ENCODE measurements at regions not wholly inside any gene's neighbourhood (a gene's known extent, or its start where the extent isn't known, plus 50 kb on each side); places are given as distances from the start of the nearest gene placed in this dataset.

DNA sequence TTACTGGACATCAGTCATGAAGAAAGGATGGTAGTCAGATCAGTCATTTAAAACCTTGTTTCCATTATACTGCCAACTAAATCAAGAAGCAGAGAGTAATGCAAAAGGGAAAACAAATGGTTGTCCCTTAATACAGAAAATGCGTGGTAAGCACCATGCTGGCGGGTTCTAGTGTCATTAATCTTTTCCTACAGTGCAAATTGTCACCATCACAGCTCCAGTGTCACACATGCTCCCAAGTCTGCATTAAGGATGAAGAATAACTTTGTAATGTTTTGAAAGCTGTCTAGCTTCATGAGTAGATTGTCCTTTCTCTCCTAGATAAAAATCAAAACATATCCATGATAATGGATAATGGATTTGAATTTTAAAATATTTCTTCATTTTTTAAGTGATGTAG is 735.6 kb downstream of the EPHA7 start:
- Histone ChIP-seq H3K56ac (replicated peaks; ENCODE audit: insufficient read length, low read depth, low read length) (no peak overlapping the region), H3K36me3 (ENCODE audit: control insufficient read depth in 2 of 4, insufficient read depth in 4 of 4, low read length in 3 of 4) (no peaks in the 10 kb centered on the region), H3K9ac (replicated peaks in 1 of 4; ENCODE audit: extremely low read depth in 1 of 4, low read depth in 3 of 4, low read length in 3 of 4) (no peak overlapping the region), H2AK5ac (ENCODE audit: low read depth, low read length) (no peak overlapping the region), H2AFZ (ENCODE audit: low read length) (no peak overlapping the region), H3K18ac (ENCODE audit: extremely low read depth, low read length) (no peak overlapping the region), H3K9me3 (ENCODE audit: insufficient read depth in 2 of 2, low read depth in 1 of 2, low read length in 1 of 2) (no peaks in the 10 kb centered on the region), H3K23ac (ENCODE audit: insufficient read length) (no peak overlapping the region), H2BK20ac (ENCODE audit: low read length) (no peak overlapping the region), H4K8ac (ENCODE audit: extremely low read depth, insufficient read depth, low read length) (no peak overlapping the region), H4K20me1 (replicated peaks in 1 of 2; ENCODE audit: control insufficient read depth in 1 of 2, insufficient read depth in 2 of 2, low read length in 2 of 2) (no peaks in the 10 kb centered on the region), H2BK15ac (ENCODE audit: low read length) (no peak overlapping the region), H3K79me2 (ENCODE audit: control insufficient read depth in 1 of 2, insufficient read depth in 2 of 2, low read length in 2 of 2) (no peaks in the 10 kb centered on the region), H3K4me1 (replicated peaks in 1 of 4; ENCODE audit: control insufficient read depth in 3 of 4, insufficient read depth in 4 of 4, low read length in 3 of 4) (no peaks in the 10 kb centered on the region), H3K27me3 (replicated peaks in 1 of 4; ENCODE audit: control insufficient read depth in 3 of 4, extremely low read depth in 1 of 4, insufficient read depth in 3 of 4, low read length in 3 of 4) (peaks cover 0 to 1% (median 0%) of the 10 kb centered on the region in 4 experiments; a peak in 1 of 7 replicates), H2BK5ac (ENCODE audit: low read depth, low read length) (no peak overlapping the region), H2BK12ac (ENCODE audit: low read depth, low read length) (no peak overlapping the region), H3K27ac (ENCODE audit: low read depth, low read length) (no peak overlapping the region), H3K14ac (ENCODE audit: insufficient read length) (no peak overlapping the region), H2BK120ac (replicated peaks; ENCODE audit: low read depth, low read length) (no peak overlapping the region), H3K79me1 (ENCODE audit: low read depth, low read length) (no peaks in the 10 kb centered on the region), H4K91ac (replicated peaks; ENCODE audit: insufficient read length, low read length) (no peak overlapping the region), H3K4me2 (ENCODE audit: insufficient read depth in 1 of 2, low read depth in 2 of 2, low read length in 2 of 2) (no peak overlapping the region), H4K5ac (ENCODE audit: insufficient read length, low read depth, low read length) (no peak overlapping the region), H3K4ac (replicated peaks; ENCODE audit: insufficient read length, low read depth, low read length) (no peak overlapping the region), H3K4me3 (ENCODE audit: extremely low read depth in 1 of 4, insufficient read depth in 2 of 4, low read depth in 3 of 4, low read length in 4 of 4) (no peak overlapping the region), H3K23me2 (ENCODE audit: low read depth, low read length) (no peaks in the 10 kb centered on the region)
- no peak for DNase-seq (ENCODE audit: low read depth in 1 of 2, low spot score in 2 of 2)
- CTCF ChIA-PET (ENCODE audit: partially characterized antibody), result interaction anchor here (1.4 kb wide), 1 partner anchor 14 kb away, joined by 3 read pairs; no protein-coding TSS in a partner anchor
- 89% methylated on average over 2 of the region's 2 CpGs; no CpG with 5 or more reads in 1 of the 2 experiments for WGBS, 2 experiments (ENCODE audit: extremely low coverage in 1 of 2, insufficient coverage in 1 of 2, insufficient read length in 1 of 2, insufficient replicate concordance in 2 of 2, low coverage in 1 of 2, low lambda C conversion rate in 2 of 2, missing lambda C conversion rate in 1 of 2)
- peak; percentile 24 for FAIRE-seq
- POLR2A ChIA-PET (ENCODE audit: partially characterized antibody), result no interaction called here
- TF ChIP-seq SP4 (IDR thresholded peaks at IDR 0.05; ENCODE audit: low read length) (no peak), KDM5A (IDR thresholded peaks at IDR 0.05; ENCODE audit: low read length) (no peak), EGR1 (IDR thresholded peaks at IDR 0.05; ENCODE audit: borderline replicate concordance, low read depth, low read length) (no peak), JUN (IDR thresholded peaks at IDR 0.05; ENCODE audit: low read depth, low read length) (no peak), NRF1 (IDR thresholded peaks at IDR 0.05; ENCODE audit: low read depth, low read length) (no peak), CHD2 (IDR thresholded peaks at IDR 0.05; ENCODE audit: low read length) (no peak)

All from H1 (cell line).